SHP77 treated with DMSO at 0.1 percent for 48 hours (cell line): ENCODE measurements at regions not wholly inside any gene's neighbourhood (a gene's known extent, or its start where the extent isn't known, plus 50 kb on each side); places are given as distances from the start of the nearest gene placed in this dataset.
A peak's percentile ranks its signal among the peaks of the same experiment; 100 is the strongest.
"Not testable (repeated sequence)": the region's sequence is repeated elsewhere in the genome, so short reads cannot be mapped to it uniquely, and the experiment has no call there.

ENCODE experiments used
- DNase-seq: peaks from one replicate; lab custom pipeline; 2025; lab: John Stamatoyannopoulos, UW

DNA sequence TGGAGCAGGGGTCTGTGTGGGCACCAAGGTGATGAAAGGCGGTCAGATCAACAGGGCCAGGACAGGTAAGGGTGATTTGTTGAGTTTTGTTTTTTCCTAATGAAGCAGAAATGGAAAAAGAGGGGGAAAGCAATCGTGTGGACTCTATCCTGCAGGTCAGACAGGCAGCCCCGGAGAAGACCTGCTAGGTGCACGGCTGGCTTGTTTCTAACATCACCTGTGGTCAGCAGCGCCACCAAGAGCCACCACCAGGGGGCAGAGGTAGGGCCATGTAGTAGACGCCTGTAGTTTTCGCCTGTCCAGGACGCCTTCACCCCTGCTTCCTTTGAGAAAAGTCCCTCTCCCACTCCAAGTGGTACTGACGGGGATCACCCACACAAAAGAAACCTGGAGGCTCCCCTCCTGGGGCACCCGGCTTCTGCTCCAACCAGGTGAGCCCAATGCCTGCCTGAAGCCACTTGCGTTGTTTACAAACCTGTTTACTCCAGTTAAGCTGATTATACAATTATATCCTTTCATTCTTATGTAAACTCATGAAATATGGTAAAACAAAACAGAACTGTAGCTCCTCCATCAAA lies 54.2 kb upstream of the SEC14L1 start:
- peak; percentile 58 for DNase-seq

DNA sequence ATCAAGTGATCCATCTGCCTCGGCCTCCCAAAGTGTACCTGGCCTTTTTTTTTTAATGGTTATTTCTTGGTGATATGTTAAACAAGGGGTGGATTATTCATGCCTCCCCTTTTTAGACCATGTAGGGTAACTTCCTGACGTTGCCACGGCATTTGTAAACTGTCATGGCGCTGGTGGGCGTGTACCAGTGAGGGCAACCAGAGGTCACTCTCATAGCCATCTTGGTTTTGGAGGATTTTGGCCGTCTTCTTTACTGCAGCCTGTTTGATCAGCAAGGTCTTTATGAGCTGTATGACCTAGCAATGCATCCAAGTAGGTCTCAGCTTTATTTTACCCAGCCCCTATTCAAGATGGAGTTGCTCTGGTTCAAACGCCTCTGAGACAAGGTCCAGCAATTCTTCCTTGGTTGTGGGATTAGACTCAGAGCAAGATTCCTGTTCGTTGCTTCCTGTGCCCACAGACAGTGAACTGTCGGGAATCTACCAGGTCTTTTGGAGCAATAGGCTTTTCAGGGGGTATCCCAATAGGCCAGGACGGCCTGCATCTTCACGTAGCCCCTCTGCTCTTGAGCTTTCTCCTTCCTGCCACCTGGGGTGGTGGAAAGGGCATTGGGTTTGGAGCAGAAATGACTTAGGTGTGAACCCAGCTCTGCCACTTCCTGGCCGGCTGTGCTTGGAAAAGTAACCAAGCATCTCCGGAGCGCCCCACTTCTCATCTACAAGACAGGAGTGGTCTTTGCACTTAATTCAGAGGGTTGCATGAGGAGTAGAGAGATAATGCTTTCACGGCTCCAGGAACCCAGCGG lies 52.9 kb upstream of the SEC14L1 start:
- no peak for DNase-seq

GRCh38 chr17:77088455-77089123 lies 52.2 kb upstream of the SEC14L1 start:
- DNase-seq, result peak; percentile 98

GRCh38 chr17:77089124-77089490 lies 51.7 kb upstream of the SEC14L1 start:
- no peak for DNase-seq

DNA sequence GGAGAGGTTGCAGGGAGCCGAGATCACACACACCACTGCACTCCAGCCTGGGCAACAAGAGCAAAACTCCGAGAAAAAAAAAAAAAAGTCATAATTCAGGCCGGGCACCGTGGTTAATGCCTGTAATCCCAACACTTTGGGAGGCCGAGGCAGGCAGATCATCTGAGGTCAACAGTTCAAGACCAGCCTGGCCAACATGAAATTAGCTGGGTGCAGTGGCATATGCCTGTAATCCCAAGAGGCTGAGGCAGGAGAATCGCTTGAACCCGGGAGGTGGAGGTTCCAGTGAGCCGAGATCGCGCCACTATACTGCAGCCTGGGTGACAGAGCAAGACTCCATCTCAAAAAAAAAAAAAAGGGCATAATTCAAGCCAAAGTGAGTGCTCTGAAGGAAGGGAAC lies 50.8 kb upstream of the SEC14L1 start:
- not testable (repeated sequence) for DNase-seq

GRCh38 chr17:77090476-77090875 lies 50.3 kb upstream of the SEC14L1 start:
- DNase-seq, result no peak
